HCT116 (cell line): ENCODE measurements at regions not wholly inside any gene's neighbourhood (a gene's known extent, or its start where the extent isn't known, plus 50 kb on each side); places are given as distances from the start of the nearest gene placed in this dataset.

Experiments used
- ATAC-seq: fragments of 200-7000 bp; cut with Tn5 transposase; 2 replicates; pipeline ENCODE4 v1.9.1; 2020; ENCODE audit warnings: mild to moderate bottlenecking, moderate library complexity
- BruUV-seq: library from RNA; stranded (reverse); fragments of 400-500 nt; replicated peaks from 2 replicates; lab custom pipeline; 2021; lab: Mats Ljungman, UMichigan
- CTCF ChIA-PET: fragments of 300-600 bp; sonication (Branson Sonifier 250); formaldehyde crosslinking; loops from one replicate; lab custom pipeline; 2021; ENCODE audit warnings: antibody characterized with exemption; lab: Charles Lee
- POLR2A ChIA-PET: fragments of 300-600, 350-600 bp; sonication (Branson Sonifier 250); formaldehyde crosslinking; loops from one replicate; lab custom pipeline; 2021; ENCODE audit warnings: antibody characterized with exemption; lab: Charles Lee
- RAD21 ChIA-PET, 2 experiments: fragments of 300-600 bp; sonication (Branson Sonifier 250); formaldehyde crosslinking; loops; one replicate each; lab custom pipeline; 2023; ENCODE audit warnings: low total read pairs in 2 of 2; ENCODE audit not compliant: uncharacterized antibody in 2 of 2, unreplicated experiment in 2 of 2, low non-redundant PET in 1 of 2; lab: Charles Lee
- DNase-seq: peaks from one replicate; pipeline ENCODE4 v3.0.0-alpha.2; 2010; ENCODE audit warnings: low read depth, low spot score
- H2AFZ ChIP-seq: fragments of 200-600 bp; shearing (Covaris generic), sonication (generic); 2 replicates; pipeline ENCODE4 v1.6.1; 2017; ENCODE audit warnings: low read depth, mixed run types, mixed read lengths, antibody characterized with exemption, low read length; ENCODE audit not compliant: poor library complexity, severe bottlenecking
- H3K27ac ChIP-seq: 2 replicates; pipeline ENCODE4 v1.5.1; 2012; ENCODE audit warnings: low read depth, low read length
- H3K27me3 ChIP-seq: fragments of 200-600 bp; sonication (generic); 2 replicates; pipeline ENCODE4 v1.6.1; 2016; ENCODE audit warnings: mixed run types, low read length, mixed read lengths; ENCODE audit not compliant: insufficient read depth
- H3K36me3 ChIP-seq, 2 experiments: fragments of 200-500 bp in 1 of 2; fragments of 200-600 bp in 1 of 2; sonication (Bioruptor generic) in 1 of 2; sonication (generic) in 1 of 2; 2 replicates each; pipeline versions ENCODE4 v1.5.1 to v1.6.1; 2014 to 2016; ENCODE audit warnings: low read length in 2 of 2, inconsistent platforms in 1 of 2, mixed read lengths in 1 of 2, mixed run types in 1 of 2; ENCODE audit not compliant: insufficient read depth in 2 of 2, control insufficient read depth in 1 of 2
- H3K4me1 ChIP-seq, 2 experiments: fragments of 200-600 bp in 1 of 2; sonication (generic) in 1 of 2; 2 replicates each; pipeline versions ENCODE4 v1.5.1 to v1.6.1; 2012 to 2017; ENCODE audit warnings: low read length in 2 of 2, inconsistent platforms in 1 of 2, mild to moderate bottlenecking in 1 of 2, mixed read lengths in 1 of 2, mixed run types in 1 of 2, moderate library complexity in 1 of 2; ENCODE audit not compliant: insufficient read depth in 2 of 2, control insufficient read depth in 1 of 2
- H3K4me2 ChIP-seq: fragments of 200-600 bp; sonication (generic); 2 replicates; pipeline ENCODE4 v1.6.1; 2017; ENCODE audit warnings: mixed run types, low read length, mixed read lengths
- H3K4me3 ChIP-seq, 2 experiments: fragments of 200-600 bp in 1 of 2; sonication (generic) in 1 of 2; replicated peaks in 1 of 2; 2 replicates each; pipeline ENCODE4 v1.5.1; 2011 to 2016; ENCODE audit warnings: low read length in 2 of 2, control low read depth in 1 of 2, low read depth in 1 of 2, mild to moderate bottlenecking in 1 of 2, mixed read lengths in 1 of 2, mixed run types in 1 of 2
- H3K79me2 ChIP-seq: fragments of 200-600 bp; sonication (generic); 2 replicates; pipeline ENCODE4 v1.6.1; 2017; ENCODE audit warnings: mild to moderate bottlenecking, mixed run types, low read length, moderate library complexity, mixed read lengths; ENCODE audit not compliant: insufficient read depth
- H3K9ac ChIP-seq: fragments of 200-600 bp; sonication (generic); 2 replicates; pipeline ENCODE4 v1.6.1; 2016; ENCODE audit warnings: low read length, mixed read lengths
- H3K9me2 ChIP-seq: fragments of 200-600 bp; sonication (generic), shearing (Covaris generic); 2 replicates; pipeline ENCODE4 v1.6.1; 2017; ENCODE audit warnings: mixed run types, mild to moderate bottlenecking, moderate library complexity; ENCODE audit not compliant: insufficient read depth
- H3K9me3 ChIP-seq, 2 experiments: fragments of 200-500 bp in 1 of 2; fragments of 200-600 bp in 1 of 2; sonication (Bioruptor generic) in 1 of 2; sonication (generic) in 1 of 2; 2 replicates each; pipeline ENCODE4 v1.6.1; 2014 to 2017; ENCODE audit warnings: low read length in 2 of 2, mixed read lengths in 2 of 2, inconsistent platforms in 1 of 2, low read depth in 1 of 2, mild to moderate bottlenecking in 1 of 2, mixed run types in 1 of 2, moderate library complexity in 1 of 2; ENCODE audit not compliant: control insufficient read depth in 1 of 2, insufficient read depth in 1 of 2
- H4K20me1 ChIP-seq: fragments of 200-600 bp; sonication (generic), shearing (Covaris generic); 2 replicates; pipeline ENCODE4 v1.6.1; 2017; ENCODE audit warnings: mixed run types, mild to moderate bottlenecking, moderate library complexity; ENCODE audit not compliant: insufficient read depth
- CEBPB ChIP-seq: IDR thresholded peaks from 2 replicates; pipeline ENCODE4 v1.6.1; 2012; ENCODE audit warnings: low read depth
- ELF1 ChIP-seq: IDR thresholded peaks from 2 replicates; pipeline ENCODE4 v1.6.1; 2012; ENCODE audit warnings: low read depth, borderline replicate concordance
- FOSL1 ChIP-seq: IDR thresholded peaks from 2 replicates; pipeline ENCODE4 v1.6.1; 2012; ENCODE audit warnings: low read depth
- JUND ChIP-seq: IDR thresholded peaks from 2 replicates; pipeline ENCODE4 v1.6.1; 2012
- POLR2A ChIP-seq: IDR thresholded peaks from 2 replicates; pipeline ENCODE4 v1.7.0; 2011; ENCODE audit warnings: borderline replicate concordance; ENCODE audit not compliant: insufficient read depth, insufficient read length; ENCODE audit errors: extremely low read depth
- POLR2AphosphoS5 ChIP-seq: IDR thresholded peaks from 2 replicates; pipeline ENCODE4 v1.6.1; 2011; ENCODE audit warnings: mild to moderate bottlenecking, low read depth, low read length, moderate library complexity
- RAD21 ChIP-seq: IDR thresholded peaks from 2 replicates; pipeline ENCODE4 v1.6.1; 2012; ENCODE audit warnings: low read depth, mild to moderate bottlenecking
- SIN3A ChIP-seq: IDR thresholded peaks from 2 replicates; pipeline ENCODE4 v1.6.1; 2012; ENCODE audit warnings: low read depth
- SP1 ChIP-seq: IDR thresholded peaks from 2 replicates; pipeline ENCODE4 v1.6.1; 2012; ENCODE audit warnings: low read depth
- TCF7L2 ChIP-seq: IDR thresholded peaks from 2 replicates; pipeline ENCODE4 v1.7.0; 2011; ENCODE audit warnings: borderline replicate concordance, inconsistent platforms; ENCODE audit not compliant: insufficient read depth, insufficient read length; ENCODE audit errors: extremely low read depth
- YY1 ChIP-seq: IDR thresholded peaks from 2 replicates; pipeline ENCODE4 v1.6.1; 2011; ENCODE audit warnings: low read length, low read depth, moderate library complexity, mild to moderate bottlenecking; ENCODE audit not compliant: insufficient replicate concordance; ENCODE audit errors: extremely low read depth
- ZFX ChIP-seq: fragments of 450-650 bp; IDR thresholded peaks from 2 replicates; pipeline ENCODE4 v1.6.1; 2017
- ZNF274 ChIP-seq: fragments of 200-500 bp; sonication (Bioruptor generic); IDR thresholded peaks from 2 replicates; pipeline ENCODE4 v1.6.1; 2014; ENCODE audit warnings: mild to moderate bottlenecking, low read depth, low read length, inconsistent platforms
- intact Hi-C: fragments of 100-400 bp; cut with micrococcal nuclease; formaldehyde crosslinking; loops from 2 replicates; pipeline ENCODE4 v1.10.0; 2022
- TF ChIP-seq, protein P1 (sequence below): IDR thresholded peaks from 2 replicates; pipeline ENCODE4 v1.6.1; 2012; ENCODE audit warnings: low read depth
- TF ChIP-seq, protein P2 (sequence below): IDR thresholded peaks from 2 replicates; pipeline ENCODE4 v1.6.1; 2012
- TF ChIP-seq, protein P3 (sequence below), 3 experiments: fragments of 200-600 bp in 1 of 3; sonication (generic) in 1 of 3; IDR thresholded peaks in 2 of 3; conservative IDR thresholded peaks in 1 of 3; 2 replicates each; pipeline ENCODE4 v1.5.1; 2012 to 2017; ENCODE audit warnings: low read depth in 2 of 3, low read length in 2 of 3, antibody characterized with exemption in 1 of 3, borderline replicate concordance in 1 of 3, control low read depth in 1 of 3, mild to moderate bottlenecking in 1 of 3, mixed read lengths in 1 of 3, mixed run types in 1 of 3, moderate library complexity in 1 of 3; ENCODE audit not compliant: insufficient read depth in 1 of 3
- TF ChIP-seq, protein P4 (sequence below): IDR thresholded peaks from 2 replicates; pipeline ENCODE4 v1.6.1; 2011; ENCODE audit warnings: mild to moderate bottlenecking, low read length, moderate library complexity; ENCODE audit not compliant: insufficient replicate concordance; ENCODE audit errors: extremely low read depth
- TF ChIP-seq, protein P5 (sequence below): IDR thresholded peaks from 2 replicates; pipeline ENCODE4 v1.6.1; 2012

DNA sequence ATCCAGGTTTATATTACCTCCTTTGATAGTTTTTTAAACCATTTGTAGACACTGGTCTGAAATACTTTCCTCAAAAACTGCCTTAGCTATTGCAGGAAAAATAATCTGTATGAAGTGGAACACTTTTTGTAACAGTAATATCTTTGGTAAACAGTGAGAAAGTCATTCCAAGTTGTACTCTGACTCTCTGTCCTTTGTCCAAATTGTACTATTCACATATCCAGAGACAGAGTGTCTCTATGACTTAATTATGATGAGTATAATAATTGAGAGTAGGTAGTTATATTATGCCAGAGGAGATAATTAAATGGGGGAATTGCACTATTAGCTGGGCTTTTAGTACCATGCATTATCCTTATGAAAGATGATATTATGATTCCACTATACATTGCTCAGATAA, 112.6 kb upstream of the LCORL start:
- Histone ChIP-seq H3K4me1 (no peaks in the 10 kb centered on the region), H3K4me2 (no peak overlapping the region), H3K27me3 (peaks cover 3% of the 10 kb centered on the region; the same call in 1 of the 2 replicates), H4K20me1 (no peaks in the 10 kb centered on the region), H3K27ac (no peak overlapping the region), H3K36me3 (no peaks in the 10 kb centered on the region), H3K9me2 (no peaks in the 10 kb centered on the region), H3K9ac (no peak overlapping the region), H3K9me3 (no peaks in the 10 kb centered on the region), H2AFZ (no peak overlapping the region), H3K4me3 (no peak overlapping the region), H3K79me2 (no peaks in the 10 kb centered on the region)
- no peak for DNase-seq
- ATAC-seq = no peak
- intact Hi-C loops = no loop called here
- ChIA-PET POLR2A (no interaction called here), CTCF (no interaction called here), RAD21 (no interaction called here)
- TF ChIP-seq, protein P1, sequence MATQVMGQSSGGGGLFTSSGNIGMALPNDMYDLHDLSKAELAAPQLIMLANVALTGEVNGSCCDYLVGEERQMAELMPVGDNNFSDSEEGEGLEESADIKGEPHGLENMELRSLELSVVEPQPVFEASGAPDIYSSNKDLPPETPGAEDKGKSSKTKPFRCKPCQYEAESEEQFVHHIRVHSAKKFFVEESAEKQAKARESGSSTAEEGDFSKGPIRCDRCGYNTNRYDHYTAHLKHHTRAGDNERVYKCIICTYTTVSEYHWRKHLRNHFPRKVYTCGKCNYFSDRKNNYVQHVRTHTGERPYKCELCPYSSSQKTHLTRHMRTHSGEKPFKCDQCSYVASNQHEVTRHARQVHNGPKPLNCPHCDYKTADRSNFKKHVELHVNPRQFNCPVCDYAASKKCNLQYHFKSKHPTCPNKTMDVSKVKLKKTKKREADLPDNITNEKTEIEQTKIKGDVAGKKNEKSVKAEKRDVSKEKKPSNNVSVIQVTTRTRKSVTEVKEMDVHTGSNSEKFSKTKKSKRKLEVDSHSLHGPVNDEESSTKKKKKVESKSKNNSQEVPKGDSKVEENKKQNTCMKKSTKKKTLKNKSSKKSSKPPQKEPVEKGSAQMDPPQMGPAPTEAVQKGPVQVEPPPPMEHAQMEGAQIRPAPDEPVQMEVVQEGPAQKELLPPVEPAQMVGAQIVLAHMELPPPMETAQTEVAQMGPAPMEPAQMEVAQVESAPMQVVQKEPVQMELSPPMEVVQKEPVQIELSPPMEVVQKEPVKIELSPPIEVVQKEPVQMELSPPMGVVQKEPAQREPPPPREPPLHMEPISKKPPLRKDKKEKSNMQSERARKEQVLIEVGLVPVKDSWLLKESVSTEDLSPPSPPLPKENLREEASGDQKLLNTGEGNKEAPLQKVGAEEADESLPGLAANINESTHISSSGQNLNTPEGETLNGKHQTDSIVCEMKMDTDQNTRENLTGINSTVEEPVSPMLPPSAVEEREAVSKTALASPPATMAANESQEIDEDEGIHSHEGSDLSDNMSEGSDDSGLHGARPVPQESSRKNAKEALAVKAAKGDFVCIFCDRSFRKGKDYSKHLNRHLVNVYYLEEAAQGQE = no peak
- no peak for TF ChIP-seq ZFX
- no peak for TF ChIP-seq RAD21
- TF ChIP-seq, protein P2, sequence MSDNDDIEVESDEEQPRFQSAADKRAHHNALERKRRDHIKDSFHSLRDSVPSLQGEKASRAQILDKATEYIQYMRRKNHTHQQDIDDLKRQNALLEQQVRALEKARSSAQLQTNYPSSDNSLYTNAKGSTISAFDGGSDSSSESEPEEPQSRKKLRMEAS = no peak
- no peak for TF ChIP-seq CEBPB
- no peak for TF ChIP-seq YY1
- no peak for TF ChIP-seq FOSL1
- no peak for TF ChIP-seq POLR2AphosphoS5
- TF ChIP-seq JUND = no peak
- TF ChIP-seq POLR2A = no peak
- TF ChIP-seq, protein P3, sequence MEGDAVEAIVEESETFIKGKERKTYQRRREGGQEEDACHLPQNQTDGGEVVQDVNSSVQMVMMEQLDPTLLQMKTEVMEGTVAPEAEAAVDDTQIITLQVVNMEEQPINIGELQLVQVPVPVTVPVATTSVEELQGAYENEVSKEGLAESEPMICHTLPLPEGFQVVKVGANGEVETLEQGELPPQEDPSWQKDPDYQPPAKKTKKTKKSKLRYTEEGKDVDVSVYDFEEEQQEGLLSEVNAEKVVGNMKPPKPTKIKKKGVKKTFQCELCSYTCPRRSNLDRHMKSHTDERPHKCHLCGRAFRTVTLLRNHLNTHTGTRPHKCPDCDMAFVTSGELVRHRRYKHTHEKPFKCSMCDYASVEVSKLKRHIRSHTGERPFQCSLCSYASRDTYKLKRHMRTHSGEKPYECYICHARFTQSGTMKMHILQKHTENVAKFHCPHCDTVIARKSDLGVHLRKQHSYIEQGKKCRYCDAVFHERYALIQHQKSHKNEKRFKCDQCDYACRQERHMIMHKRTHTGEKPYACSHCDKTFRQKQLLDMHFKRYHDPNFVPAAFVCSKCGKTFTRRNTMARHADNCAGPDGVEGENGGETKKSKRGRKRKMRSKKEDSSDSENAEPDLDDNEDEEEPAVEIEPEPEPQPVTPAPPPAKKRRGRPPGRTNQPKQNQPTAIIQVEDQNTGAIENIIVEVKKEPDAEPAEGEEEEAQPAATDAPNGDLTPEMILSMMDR (IDR thresholded peaks at IDR 0.05 in 2 of 3, conservative IDR thresholded peaks at IDR 0.05 in 1 of 3; ENCODE audit: borderline replicate concordance in 1 of 3, insufficient read depth in 1 of 3, low read depth in 2 of 3, low read length in 2 of 3) = no peak
- TF ChIP-seq, protein P4, sequence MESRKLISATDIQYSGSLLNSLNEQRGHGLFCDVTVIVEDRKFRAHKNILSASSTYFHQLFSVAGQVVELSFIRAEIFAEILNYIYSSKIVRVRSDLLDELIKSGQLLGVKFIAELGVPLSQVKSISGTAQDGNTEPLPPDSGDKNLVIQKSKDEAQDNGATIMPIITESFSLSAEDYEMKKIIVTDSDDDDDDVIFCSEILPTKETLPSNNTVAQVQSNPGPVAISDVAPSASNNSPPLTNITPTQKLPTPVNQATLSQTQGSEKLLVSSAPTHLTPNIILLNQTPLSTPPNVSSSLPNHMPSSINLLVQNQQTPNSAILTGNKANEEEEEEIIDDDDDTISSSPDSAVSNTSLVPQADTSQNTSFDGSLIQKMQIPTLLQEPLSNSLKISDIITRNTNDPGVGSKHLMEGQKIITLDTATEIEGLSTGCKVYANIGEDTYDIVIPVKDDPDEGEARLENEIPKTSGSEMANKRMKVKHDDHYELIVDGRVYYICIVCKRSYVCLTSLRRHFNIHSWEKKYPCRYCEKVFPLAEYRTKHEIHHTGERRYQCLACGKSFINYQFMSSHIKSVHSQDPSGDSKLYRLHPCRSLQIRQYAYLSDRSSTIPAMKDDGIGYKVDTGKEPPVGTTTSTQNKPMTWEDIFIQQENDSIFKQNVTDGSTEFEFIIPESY = no peak
- no peak for TF ChIP-seq SIN3A
- no peak for TF ChIP-seq ELF1
- TF ChIP-seq, protein P5, sequence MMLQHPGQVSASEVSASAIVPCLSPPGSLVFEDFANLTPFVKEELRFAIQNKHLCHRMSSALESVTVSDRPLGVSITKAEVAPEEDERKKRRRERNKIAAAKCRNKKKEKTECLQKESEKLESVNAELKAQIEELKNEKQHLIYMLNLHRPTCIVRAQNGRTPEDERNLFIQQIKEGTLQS = no peak
- TF ChIP-seq TCF7L2 = no peak
- no peak for TF ChIP-seq SP1
- TF ChIP-seq ZNF274 = no peak
- BruUV-seq = no TSS peak
